NCI-H2107 (cell line): ENCODE measurements at regions not wholly inside any gene's neighbourhood (a gene's known extent, or its start where the extent isn't known, plus 50 kb on each side); places are given as distances from the start of the nearest gene placed in this dataset.

Experiments
- DNase-seq: peaks from one replicate; lab custom pipeline; 2025; lab: John Stamatoyannopoulos, UW

- DNase-seq = no peak
Observed at GRCh38 chr4:130335417-130336194, 1239.7 kb downstream of the C4orf33 start.

- DNase-seq = no peak
Observed at GRCh38 chr4:130336585-130337217, 1240.7 kb downstream of the C4orf33 start.

GRCh38 chr4:130338851-130339250 is 1242.9 kb downstream of the C4orf33 start:
- DNase-seq = no peak

DNA sequence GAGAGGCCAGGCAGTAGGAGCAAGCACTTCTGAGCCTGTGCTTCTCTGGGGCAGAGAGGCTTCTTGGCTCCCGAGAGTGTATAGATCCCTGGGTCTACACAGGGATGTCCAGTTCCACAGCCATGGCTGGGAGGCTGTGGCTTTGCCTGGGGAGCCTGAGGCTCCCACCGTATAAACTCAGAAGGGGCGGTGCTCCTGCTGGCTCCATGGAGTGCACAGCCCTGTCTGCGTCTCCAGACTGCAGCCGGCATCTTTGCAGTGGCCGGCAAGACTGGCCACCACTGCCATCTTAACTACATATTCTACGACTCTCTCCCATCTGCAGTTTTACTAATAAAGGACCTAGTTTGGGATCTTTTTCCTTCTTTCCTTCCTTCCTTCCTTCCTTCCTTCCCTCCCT is 1253.8 kb downstream of the C4orf33 start:
- no peak for DNase-seq

GRCh38 chr4:130356873-130357272 is 1260.9 kb downstream of the C4orf33 start:
- DNase-seq = no peak

DNA sequence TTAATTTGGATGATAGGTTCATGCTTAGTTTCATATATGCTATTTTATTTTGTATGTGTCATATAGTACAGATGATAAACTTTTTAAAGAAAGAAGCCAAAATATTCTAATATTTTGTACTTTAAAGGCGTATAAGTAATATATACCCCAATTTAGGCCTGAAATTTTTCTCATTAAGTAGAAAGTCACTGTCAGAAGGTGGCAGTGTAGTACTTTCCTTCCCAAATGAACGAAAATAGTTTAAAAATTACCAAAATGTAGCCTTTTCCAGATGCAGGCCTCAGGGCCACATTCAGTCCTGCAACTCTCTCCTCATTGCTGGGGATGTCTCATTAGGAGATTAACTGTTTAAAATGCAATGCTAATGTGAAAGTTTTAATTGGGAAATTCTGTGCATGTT is 1263.6 kb downstream of the C4orf33 start:
- no peak for DNase-seq

GRCh38 chr4:130361616-130362015 is 1265.7 kb downstream of the C4orf33 start:
- DNase-seq = no peak

DNA sequence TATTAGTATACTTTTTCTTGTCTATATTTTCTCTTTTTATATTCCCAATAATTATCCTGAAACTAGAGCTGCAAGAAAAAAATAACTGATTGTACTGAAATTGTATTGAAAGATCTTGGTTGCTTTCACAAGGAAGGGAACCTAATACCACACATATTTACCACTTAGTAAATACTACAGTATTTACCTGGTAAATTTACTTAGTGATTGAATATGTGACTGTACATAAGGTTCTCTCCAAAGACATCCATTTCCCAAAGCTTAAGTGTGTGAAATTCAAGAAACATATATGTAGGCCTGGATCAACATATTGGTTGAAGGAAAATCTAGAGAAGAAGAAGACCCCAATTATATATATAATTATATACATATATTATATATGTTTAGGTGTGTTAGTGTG is 1272.7 kb downstream of the C4orf33 start:
- no peak for DNase-seq

DNA sequence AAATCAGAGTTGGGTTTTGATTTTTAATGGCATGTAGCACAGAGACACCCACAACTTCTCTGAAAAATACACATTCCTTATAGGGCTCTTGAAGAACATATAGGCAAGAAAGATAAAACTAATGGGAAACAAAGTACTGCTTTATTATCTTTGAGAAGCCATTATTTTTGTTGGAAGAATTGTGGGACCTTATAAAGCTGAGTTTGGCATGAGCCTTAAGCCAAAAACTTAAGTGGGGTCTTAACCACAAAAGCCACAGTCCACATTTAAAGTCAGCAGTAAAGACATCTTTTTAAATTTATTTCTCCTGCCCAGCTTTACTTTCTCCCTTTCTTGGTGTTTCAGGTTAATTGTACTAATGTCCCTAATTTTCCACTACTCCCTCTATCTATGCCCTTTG is 1297.3 kb downstream of the C4orf33 start:
- no peak for DNase-seq

- no peak for DNase-seq
Observed at GRCh38 chr4:130393642-130394041, 1297.7 kb downstream of the C4orf33 start.

DNA sequence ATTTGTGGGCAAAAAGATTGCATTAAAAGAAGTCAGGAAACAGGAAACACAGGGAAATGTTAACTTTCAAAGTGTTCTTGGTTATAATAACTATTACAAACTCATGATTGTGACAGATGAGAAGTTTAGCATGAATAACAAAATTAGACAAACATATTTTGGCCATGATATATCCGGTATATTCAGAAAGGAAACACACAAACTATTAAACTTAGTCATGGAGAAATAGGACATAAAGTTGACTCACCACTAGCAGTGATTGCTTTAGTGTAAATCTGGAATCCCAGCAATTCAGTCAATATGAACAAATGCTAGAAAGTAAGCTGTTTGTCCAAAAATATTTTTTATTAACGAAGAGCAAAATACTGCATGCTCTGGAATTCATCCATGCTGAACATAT is 1299.9 kb downstream of the C4orf33 start:
- no peak for DNase-seq

DNA sequence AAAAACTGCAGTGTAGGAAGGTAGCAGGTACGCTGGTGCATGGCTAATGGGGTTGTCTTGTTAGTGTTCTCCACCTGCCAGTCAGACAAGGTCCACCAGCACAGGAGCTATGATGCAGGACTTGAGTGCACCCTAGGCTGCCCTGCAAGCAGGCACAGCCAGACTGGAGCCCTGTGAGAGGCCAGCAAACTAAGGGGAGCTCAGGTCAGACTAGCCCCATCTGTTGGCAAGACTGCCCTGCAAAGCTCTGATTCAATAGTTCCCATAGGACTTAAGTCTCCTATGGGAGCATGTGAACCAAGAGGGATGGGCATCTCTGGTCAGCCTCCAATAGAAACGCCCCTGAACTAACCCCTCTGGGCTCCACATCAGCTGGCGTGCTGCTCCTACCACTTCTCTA is 1307.3 kb downstream of the C4orf33 start:
- no peak for DNase-seq

DNA sequence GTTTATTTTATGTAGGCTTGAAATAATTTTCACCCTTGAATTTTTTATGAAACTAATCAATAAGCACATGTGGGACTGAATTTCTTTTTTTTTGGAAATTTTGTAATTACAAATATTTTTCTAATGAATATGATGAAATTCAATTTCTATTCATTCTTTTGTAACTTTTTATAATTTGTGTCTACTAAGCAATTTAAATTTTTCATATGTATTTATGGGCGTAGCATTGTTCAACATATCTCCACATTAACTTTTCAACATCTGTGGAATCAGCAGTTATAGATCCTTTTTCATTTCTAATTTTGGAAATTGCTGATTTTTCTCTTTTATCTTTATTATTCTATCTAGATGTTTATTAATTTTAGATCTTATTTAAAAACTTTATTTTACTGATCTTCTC is 1320.3 kb downstream of the C4orf33 start:
- no peak for DNase-seq

DNA sequence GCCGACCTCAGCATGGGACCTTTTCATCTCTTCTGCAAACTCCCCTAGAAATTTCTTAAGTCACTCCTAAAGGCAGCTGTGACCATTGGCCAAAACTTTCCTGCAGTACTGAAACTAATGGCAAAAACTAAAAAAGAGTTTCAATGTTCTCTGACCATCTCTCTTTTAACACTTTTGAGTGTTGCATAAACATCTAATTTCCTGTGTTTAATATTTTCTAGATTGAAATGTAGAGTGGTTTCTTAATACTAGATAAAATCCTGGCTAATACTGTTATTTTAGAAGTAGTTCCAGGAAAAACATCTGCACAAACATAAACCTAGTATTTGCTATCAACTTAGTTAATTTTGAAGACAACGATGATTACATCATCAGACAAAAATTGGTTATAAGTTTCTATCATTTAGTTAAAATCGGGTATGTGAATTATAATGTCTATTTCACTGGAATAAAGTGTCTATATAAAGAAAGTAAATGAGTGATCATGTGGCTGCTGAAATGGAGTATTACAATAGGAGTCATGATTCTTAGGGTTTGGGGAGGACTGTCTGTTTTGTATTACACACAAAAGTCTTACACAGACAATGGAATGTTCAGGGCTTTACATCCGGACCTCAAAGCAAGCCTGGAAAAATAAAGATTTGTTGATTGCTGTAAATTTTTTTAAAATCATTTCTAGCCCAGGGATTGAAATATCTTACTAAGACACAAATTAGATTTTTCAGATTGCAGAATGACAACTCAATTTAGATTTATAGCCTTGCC is 1323.4 kb downstream of the C4orf33 start:
- DNase-seq = no peak

DNA sequence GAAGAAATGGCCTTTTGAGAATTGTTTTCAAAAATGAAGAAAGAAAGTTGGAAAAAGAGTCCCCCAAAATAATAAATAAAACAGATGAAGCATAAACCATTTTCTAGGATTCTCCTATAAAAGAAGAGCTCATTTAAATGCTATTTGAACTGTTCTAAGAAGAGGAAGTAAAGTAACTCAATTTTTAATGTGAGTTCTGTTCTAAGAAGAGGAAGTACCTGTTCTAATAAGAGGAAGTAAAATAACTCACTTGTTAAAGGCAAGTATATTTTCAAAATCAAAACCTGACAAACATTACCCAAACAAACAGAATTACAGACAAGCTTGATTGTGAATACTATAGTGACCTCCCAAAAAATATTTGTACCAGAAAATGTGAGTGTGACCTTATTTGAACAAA is 1326.3 kb downstream of the C4orf33 start:
- DNase-seq = no peak

DNA sequence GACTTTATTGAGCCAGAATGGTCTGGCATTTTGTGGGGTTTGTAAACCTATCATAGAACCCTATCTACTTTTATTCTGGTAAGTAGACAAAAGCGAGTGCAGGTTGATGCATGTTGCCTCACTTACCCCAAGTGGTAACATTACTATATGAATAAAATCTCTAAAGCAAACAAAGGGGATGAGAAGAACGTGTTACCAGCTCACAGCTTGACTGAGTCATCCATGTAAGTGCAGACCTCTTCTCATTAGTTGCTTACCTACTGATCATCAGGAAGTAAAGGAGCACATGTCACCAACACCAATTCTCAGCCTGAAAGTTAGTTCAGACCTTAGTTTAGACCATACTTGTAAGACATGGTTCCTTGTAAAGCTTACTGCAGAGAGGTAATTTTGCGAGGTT is 1328.3 kb downstream of the C4orf33 start:
- no peak for DNase-seq

DNA sequence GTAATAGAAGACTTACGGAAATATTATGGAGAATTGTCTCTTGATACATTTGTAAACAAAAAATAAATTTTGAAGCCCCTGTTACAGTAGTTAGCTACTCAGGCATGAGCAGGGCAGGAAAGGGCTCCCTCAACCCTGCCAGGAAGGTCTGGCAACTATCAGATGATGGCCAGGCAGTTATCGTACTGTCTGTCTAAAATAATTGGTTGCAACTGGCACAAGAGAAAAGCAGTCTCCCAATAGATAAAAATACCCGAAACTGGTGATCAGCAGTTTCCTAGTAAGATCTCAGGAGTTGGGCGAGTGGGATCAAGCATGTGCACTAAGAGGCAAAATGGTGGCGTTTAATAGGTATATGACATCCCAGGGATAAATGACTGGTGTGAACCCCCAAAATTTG is 1336.3 kb downstream of the C4orf33 start:
- DNase-seq = no peak

DNA sequence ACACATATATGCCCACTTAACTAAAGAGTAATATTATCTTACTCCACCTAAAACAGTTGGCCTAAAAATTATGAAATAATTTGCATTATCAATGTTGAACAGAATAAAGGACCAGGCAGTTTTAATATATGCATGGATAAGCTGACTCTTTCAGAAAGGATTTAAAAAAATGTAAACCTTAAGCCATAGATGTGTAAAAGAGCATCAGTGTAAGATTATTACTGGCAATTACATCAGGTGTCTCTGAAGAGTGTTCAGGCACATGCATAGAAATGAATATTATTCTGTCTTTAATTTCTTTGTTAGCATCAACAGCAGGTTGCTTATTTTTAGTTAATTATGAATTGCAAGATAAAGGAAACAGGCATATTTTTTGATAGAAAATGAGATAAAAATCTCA is 1353.8 kb downstream of the C4orf33 start:
- DNase-seq = no peak

- DNase-seq = peak; percentile 1
Observed at GRCh38 chr4:130468340-130468739, 1372.4 kb downstream of the C4orf33 start.

DNA sequence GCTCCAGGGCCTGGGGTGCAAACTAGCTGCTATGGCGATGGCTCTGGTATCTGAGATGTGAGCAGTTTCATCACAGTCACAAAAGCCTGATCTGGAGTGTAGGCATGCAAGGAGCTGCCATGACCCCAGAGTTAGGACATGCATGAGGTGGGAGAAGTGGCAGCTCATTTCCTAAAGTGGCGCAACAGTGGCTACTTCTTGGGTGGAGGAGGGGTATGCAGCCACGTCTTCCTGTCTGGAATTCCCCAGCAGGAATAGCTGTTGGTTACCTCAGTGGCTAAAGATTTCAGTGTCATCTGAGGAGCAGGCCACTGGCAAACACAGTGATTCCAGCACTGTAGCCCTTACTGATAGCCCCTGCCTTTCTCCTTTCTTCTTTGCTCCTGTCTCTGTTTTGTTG is 1382.5 kb downstream of the C4orf33 start:
- no peak for DNase-seq

DNA sequence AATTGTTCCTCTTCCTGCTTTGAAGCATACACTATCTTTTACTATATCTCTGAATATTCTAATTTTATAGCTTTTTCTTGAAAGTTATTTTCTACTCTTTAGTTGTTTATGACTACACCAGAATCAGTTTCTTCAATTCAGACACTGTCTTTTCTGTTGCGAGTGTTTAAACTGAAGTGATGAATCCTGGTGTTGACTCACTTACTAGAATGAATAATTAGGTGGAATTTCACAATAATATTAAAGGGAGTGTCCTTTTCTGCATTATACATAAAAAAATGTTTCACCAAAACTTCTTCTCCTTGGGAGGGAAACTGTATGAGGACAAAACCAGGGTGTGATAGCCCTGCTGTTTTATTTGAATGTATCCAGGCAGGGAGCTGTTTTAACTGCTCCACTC is 1383.1 kb downstream of the C4orf33 start:
- DNase-seq = no peak

DNA sequence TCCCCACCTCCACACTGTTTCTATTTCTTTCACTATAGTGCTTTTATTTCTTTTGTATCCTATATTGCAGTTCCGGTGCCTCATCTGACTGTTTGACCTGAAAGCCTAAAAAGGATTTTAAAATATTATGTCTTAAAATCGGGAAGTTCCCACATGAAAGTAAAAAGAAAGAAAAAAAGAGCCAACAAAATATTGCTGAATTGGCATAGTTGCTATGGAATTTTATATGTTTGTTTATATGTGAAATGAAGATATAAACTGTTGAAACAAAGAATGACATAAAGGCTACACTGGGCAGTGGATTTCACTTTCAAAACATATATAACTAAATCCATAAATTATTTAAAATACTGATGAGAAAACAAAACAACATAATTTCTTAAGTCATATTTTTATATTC is 1383.7 kb downstream of the C4orf33 start:
- DNase-seq = no peak

DNA sequence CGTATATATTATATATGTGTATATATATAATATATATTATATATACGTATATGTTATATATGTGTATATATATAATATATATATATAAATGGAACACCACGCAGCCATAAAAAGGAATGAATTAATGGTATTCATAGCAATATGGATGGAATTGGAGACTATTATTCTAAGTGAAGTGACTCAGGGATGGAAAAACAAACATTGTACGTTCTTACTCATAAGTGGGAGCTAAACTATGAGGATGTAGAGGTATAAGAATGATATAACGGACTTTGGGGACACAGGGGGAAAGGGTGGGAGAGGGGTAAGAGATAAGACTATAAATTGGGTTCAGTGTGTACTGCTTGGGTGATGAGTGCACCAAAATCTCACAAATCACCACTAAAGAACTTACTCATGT is 1388.9 kb downstream of the C4orf33 start:
- DNase-seq = no peak
